PC-3 (cell line): ENCODE measurements at regions not wholly inside any gene's neighbourhood (a gene's known extent, or its start where the extent isn't known, plus 50 kb on each side); places are given as distances from the start of the nearest gene placed in this dataset.
"Not testable (repeated sequence)": the region's sequence is repeated elsewhere in the genome, so short reads cannot be mapped to it uniquely, and the experiment has no call there.

ENCODE experiments used
- ATAC-seq: fragments of 200-7000 bp; cut with Tn5 transposase; 2 replicates; pipeline ENCODE4 v1.9.1; 2020; ENCODE audit warnings: mild to moderate bottlenecking, moderate library complexity
- BruUV-seq: library from RNA; stranded (reverse); fragments of 400-500 nt; replicated peaks from 2 replicates; lab custom pipeline; 2021; lab: Mats Ljungman, UMichigan
- CTCF ChIA-PET: fragments of 300-600 bp; sonication (Branson Sonifier 250); formaldehyde crosslinking; loops from one replicate; lab custom pipeline; 2022; ENCODE audit warnings: antibody characterized with exemption; lab: Charles Lee
- POLR2A ChIA-PET: fragments of 300-600 bp; sonication (Branson Sonifier 250); formaldehyde crosslinking; loops from one replicate; lab custom pipeline; 2022; ENCODE audit warnings: antibody characterized with exemption; ENCODE audit not compliant: unreplicated experiment; lab: Charles Lee
- DNase-seq: peaks from one replicate; pipeline ENCODE4 v3.0.0-alpha.2; 2015
- H2AFZ ChIP-seq: fragments of 300-600 bp; sonication (generic); 2 replicates; pipeline ENCODE4 v1.6.0; 2016; ENCODE audit warnings: antibody characterized with exemption, low read length
- H3F3A ChIP-seq: fragments of 300-600 bp; sonication (generic); one replicate; pipeline ENCODE4 v1.6.0; 2017; ENCODE audit warnings: antibody characterized with exemption, low read length, control low read depth, mild to moderate bottlenecking; ENCODE audit not compliant: unreplicated experiment
- H3K27ac ChIP-seq: fragments of 300-600 bp; sonication (generic); 2 replicates; pipeline ENCODE4 v1.5.1; 2016; ENCODE audit warnings: mild to moderate bottlenecking, low read length
- H3K27me3 ChIP-seq: fragments of 300-600 bp; sonication (generic); 2 replicates; pipeline ENCODE4 v1.6.1; 2016; ENCODE audit warnings: low read length, mixed read lengths
- H3K36me3 ChIP-seq: fragments of 300-600 bp; sonication (generic); 2 replicates; pipeline ENCODE4 v1.6.1; 2016; ENCODE audit warnings: low read depth, mixed run types, low read length, mixed read lengths
- H3K4me1 ChIP-seq: fragments of 300-600 bp; sonication (generic); 2 replicates; pipeline ENCODE4 v1.5.1; 2016; ENCODE audit warnings: low read length; ENCODE audit not compliant: insufficient read depth
- H3K4me2 ChIP-seq: fragments of 300-600 bp; sonication (generic); 2 replicates; pipeline ENCODE4 v1.6.0; 2016; ENCODE audit warnings: low read length
- H3K4me3 ChIP-seq: fragments of 300-600 bp; sonication (generic); 2 replicates; pipeline ENCODE4 v1.5.1; 2016; ENCODE audit warnings: mild to moderate bottlenecking, low read length, mixed read lengths
- H3K79me2 ChIP-seq: fragments of 300-600 bp; sonication (generic); 2 replicates; pipeline ENCODE4 v1.6.1; 2017; ENCODE audit warnings: low read length, mixed read lengths
- H3K9ac ChIP-seq: fragments of 300-600 bp; sonication (generic); 2 replicates; pipeline ENCODE4 v1.6.0; 2016; ENCODE audit warnings: mild to moderate bottlenecking, low read length
- H3K9me2 ChIP-seq: fragments of 300-600 bp; sonication (generic); replicated peaks from 2 replicates; pipeline ENCODE4 v1.6.1; 2016; ENCODE audit warnings: mixed run types, low read length, mixed read lengths
- H3K9me3 ChIP-seq: fragments of 300-600 bp; sonication (generic); 2 replicates; pipeline ENCODE4 v1.6.1; 2016; ENCODE audit warnings: low read length, mixed read lengths
- H4K20me1 ChIP-seq: fragments of 300-600 bp; sonication (generic); 2 replicates; pipeline ENCODE4 v1.6.1; 2016; ENCODE audit warnings: low read length, mixed read lengths
- EZH2 ChIP-seq: fragments of 300-600 bp; sonication (generic); IDR thresholded peaks from one replicate; pipeline ENCODE4 v1.6.1; 2017; ENCODE audit warnings: antibody characterized with exemption, mild to moderate bottlenecking, low read length; ENCODE audit not compliant: unreplicated experiment
- EZH2phosphoT487 ChIP-seq: fragments of 300-600 bp; sonication (generic); IDR thresholded peaks from 2 replicates; pipeline ENCODE4 v1.6.1; 2018; ENCODE audit warnings: mild to moderate bottlenecking, antibody characterized with exemption, low read length, borderline replicate concordance
- intact Hi-C: fragments of 100-400 bp; cut with micrococcal nuclease; formaldehyde crosslinking; loops from 2 replicates; pipeline ENCODE4 v1.9.0; 2023
- TF ChIP-seq, protein P1 (sequence below): fragments of 300-600 bp; sonication (generic); conservative IDR thresholded peaks from 2 replicates; pipeline ENCODE4 v1.5.1; 2017; ENCODE audit warnings: antibody characterized with exemption, low read depth, mild to moderate bottlenecking, low read length

DNA sequence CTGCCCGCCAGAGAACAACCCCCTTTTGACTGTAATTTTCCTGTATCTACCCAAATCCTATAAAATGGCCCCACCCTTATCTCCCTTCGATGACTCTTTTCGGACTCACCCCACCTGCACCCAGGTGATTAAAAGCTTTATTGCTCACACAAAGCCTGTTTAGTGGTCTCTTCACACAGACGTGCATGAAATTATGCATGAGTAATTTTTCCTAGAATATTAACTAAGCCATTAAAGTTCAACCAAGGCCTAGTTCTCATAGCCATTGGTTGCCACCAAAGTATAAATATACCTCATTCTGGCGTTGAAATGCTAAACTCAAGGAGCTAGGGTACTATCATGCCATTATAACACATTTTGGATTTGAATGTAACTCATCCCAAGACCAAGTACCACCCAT is 243.9 kb downstream of the ZNF608 start:
- intact Hi-C loops = no loop called here
- Histone ChIP-seq H2AFZ (no peak overlapping the region), H3K4me3 (no peak overlapping the region), H3K79me2 (no peaks in the 10 kb centered on the region), H3K4me2 (no peak overlapping the region), H4K20me1 (no peaks in the 10 kb centered on the region), H3K36me3 (no peaks in the 10 kb centered on the region), H3K9ac (no peak overlapping the region), H3K9me2 (no peaks in the 10 kb centered on the region), H3K9me3 (no peaks in the 10 kb centered on the region), H3K27ac (no peak overlapping the region), H3K4me1 (no peaks in the 10 kb centered on the region), H3F3A (no peaks in the 10 kb centered on the region), H3K27me3 (no peaks in the 10 kb centered on the region)
- no peak for DNase-seq
- ATAC-seq = no peak
- BruUV-seq = no TSS peak
- ChIA-PET CTCF (no interaction called here), POLR2A (no interaction called here)
- no peak for TF ChIP-seq EZH2phosphoT487
- TF ChIP-seq, protein P1, sequence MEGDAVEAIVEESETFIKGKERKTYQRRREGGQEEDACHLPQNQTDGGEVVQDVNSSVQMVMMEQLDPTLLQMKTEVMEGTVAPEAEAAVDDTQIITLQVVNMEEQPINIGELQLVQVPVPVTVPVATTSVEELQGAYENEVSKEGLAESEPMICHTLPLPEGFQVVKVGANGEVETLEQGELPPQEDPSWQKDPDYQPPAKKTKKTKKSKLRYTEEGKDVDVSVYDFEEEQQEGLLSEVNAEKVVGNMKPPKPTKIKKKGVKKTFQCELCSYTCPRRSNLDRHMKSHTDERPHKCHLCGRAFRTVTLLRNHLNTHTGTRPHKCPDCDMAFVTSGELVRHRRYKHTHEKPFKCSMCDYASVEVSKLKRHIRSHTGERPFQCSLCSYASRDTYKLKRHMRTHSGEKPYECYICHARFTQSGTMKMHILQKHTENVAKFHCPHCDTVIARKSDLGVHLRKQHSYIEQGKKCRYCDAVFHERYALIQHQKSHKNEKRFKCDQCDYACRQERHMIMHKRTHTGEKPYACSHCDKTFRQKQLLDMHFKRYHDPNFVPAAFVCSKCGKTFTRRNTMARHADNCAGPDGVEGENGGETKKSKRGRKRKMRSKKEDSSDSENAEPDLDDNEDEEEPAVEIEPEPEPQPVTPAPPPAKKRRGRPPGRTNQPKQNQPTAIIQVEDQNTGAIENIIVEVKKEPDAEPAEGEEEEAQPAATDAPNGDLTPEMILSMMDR = no peak
- TF ChIP-seq EZH2 = no peak

DNA sequence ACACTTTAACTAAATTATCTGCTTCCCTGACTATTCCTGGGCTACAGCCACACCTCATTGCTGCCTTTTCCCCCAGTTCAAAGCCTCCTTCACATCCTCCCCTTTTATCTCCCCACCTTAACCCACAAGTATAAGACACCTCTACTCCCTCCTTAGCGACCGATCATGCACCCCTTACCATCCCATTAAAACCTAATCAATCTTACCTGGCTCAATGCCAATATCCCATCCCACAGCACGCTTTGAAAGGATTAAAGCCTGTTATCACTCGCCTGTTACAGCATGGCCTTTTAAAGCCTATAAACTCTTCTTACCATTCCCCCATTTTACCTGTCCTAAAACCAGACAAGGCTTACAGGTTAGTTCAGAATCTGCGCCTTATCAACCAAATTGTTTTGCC is 246.6 kb downstream of the ZNF608 start:
- H3F3A ChIP-seq, H3K4me2 ChIP-seq, H3K36me3 ChIP-seq, intact Hi-C loops, H3K9me2 ChIP-seq, H3K9ac ChIP-seq, DNase-seq, H3K4me3 ChIP-seq, H3K27ac ChIP-seq, H3K4me1 ChIP-seq, H3K9me3 ChIP-seq, H3K27me3 ChIP-seq, H3K79me2 ChIP-seq, ATAC-seq, H4K20me1 ChIP-seq, H2AFZ ChIP-seq, POLR2A ChIA-PET, BruUV-seq, CTCF ChIA-PET: not testable (repeated sequence)

DNA sequence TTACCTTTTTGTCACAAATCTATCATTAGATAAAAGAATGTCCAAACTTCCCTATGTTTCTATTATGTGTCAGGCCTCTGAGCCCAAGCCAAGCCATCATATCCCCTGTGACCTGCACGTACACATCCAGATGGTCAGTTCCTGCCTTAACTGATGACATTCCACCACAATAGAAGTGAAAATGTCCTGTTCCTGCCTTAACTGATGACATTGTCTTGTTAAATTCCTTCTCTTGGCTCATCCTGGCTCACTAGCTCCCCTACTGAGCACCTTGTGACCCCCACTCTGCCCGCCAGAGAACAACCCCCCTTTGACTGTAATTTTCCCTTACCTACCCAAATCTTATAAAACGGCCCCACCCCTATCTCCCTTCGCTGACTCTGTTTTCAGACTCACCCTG is 249.5 kb downstream of the ZNF608 start:
- H3K27me3 ChIP-seq, intact Hi-C loops, H3K9ac ChIP-seq, H3K4me2 ChIP-seq, H4K20me1 ChIP-seq, H3K9me2 ChIP-seq, H3K4me3 ChIP-seq, H3K79me2 ChIP-seq, H3F3A ChIP-seq, POLR2A ChIA-PET, ATAC-seq, BruUV-seq, DNase-seq, CTCF ChIA-PET, H3K36me3 ChIP-seq, H3K27ac ChIP-seq, H2AFZ ChIP-seq, H3K9me3 ChIP-seq: not testable (repeated sequence)
- H3K4me1 ChIP-seq = peaks cover 18% of the 10 kb centered on the region

DNA sequence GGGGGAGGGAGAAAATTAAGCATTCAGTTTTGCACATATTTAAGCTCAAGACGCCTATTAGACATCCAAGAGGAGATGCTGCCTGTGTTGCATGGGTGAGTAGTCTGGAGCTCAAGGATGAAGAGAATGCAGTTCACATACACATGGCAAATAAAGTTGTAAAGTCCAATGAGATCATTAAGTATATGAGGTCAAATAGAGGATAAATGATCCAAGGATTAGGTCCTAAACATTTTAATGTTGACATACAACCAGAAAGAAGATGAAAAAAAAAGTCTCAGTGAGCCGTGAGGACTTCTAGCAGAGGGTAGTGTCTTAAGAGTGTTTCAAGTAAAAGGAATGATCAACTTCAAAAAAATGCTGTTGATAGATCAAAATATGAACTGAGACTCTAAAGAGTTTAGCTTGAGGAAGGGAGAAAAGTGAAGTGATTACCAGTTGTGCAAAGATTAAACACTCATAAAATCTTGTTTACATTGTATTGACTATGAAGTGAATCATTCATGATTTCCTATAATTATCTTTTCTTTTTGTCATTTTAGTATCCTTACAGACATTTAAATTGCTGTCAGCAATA is 251.8 kb downstream of the ZNF608 start:
- ChIA-PET POLR2A (no interaction called here), CTCF (no interaction called here)
- no TSS peak for BruUV-seq
- Histone ChIP-seq H3K9ac (no peak overlapping the region), H3K27ac (peak overlapping the region; percentile 47), H4K20me1 (no peaks in the 10 kb centered on the region), H2AFZ (no peak overlapping the region), H3K4me3 (no peak overlapping the region), H3K79me2 (no peaks in the 10 kb centered on the region), H3K9me2 (no peaks in the 10 kb centered on the region), H3K9me3 (no peaks in the 10 kb centered on the region), H3K4me1 (peaks cover 18% of the 10 kb centered on the region), H3F3A (no peaks in the 10 kb centered on the region), H3K27me3 (no peaks in the 10 kb centered on the region), H3K4me2 (peak overlapping the region; percentile 42), H3K36me3 (no peaks in the 10 kb centered on the region)
- TF ChIP-seq EZH2phosphoT487 (no peak), EZH2 (no peak)
- TF ChIP-seq, protein P1 = no peak
- ATAC-seq (peak; percentile 80), DNase-seq (peak; percentile 67)
- intact Hi-C loops = loop anchor here (2.0 kb wide), 2 partner anchors 140 to 252 kb away; partner anchors contain the start of gene ZNF608
